AG09319 (cell line): ENCODE measurements at regions not wholly inside any gene's neighbourhood (a gene's known extent, or its start where the extent isn't known, plus 50 kb on each side); places are given as distances from the start of the nearest gene placed in this dataset.

ENCODE experiments used
- DNase-seq: peaks from one replicate; pipeline ENCODE4 v3.0.0-alpha.2; 2010; ENCODE audit warnings: low read depth; ENCODE audit errors: extremely low read depth
- TF ChIP-seq, protein P1 (sequence below): IDR thresholded peaks from 2 replicates; pipeline ENCODE4 v1.5.1; 2011; ENCODE audit warnings: low read depth, mild to moderate bottlenecking, inconsistent platforms, low read length, moderate library complexity

DNA sequence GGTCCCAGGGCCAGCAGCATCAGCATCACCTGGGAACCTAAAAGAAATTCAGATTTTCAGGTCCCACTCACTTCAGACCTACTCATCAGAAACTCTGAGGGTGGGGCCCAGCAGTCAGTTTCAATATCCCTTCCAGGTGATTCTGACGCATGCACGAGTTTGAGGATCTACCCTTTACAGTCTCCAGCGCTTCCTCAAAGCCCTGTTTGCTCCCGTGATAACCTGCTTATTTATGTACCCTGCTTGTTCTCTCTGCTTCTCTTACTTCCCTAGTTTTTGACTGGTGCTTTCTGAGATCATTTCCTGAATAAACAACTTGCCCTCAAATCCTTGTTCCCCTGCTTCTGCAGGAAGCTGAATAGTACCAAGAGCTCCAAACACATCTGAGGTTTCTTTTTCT lies 245.3 kb downstream of the ZNF621 start:
- TF ChIP-seq, protein P1, sequence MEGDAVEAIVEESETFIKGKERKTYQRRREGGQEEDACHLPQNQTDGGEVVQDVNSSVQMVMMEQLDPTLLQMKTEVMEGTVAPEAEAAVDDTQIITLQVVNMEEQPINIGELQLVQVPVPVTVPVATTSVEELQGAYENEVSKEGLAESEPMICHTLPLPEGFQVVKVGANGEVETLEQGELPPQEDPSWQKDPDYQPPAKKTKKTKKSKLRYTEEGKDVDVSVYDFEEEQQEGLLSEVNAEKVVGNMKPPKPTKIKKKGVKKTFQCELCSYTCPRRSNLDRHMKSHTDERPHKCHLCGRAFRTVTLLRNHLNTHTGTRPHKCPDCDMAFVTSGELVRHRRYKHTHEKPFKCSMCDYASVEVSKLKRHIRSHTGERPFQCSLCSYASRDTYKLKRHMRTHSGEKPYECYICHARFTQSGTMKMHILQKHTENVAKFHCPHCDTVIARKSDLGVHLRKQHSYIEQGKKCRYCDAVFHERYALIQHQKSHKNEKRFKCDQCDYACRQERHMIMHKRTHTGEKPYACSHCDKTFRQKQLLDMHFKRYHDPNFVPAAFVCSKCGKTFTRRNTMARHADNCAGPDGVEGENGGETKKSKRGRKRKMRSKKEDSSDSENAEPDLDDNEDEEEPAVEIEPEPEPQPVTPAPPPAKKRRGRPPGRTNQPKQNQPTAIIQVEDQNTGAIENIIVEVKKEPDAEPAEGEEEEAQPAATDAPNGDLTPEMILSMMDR = no peak
- no peak for DNase-seq

- no peak for DNase-seq
- TF ChIP-seq, protein P1 = no peak
These were observed 246.4 kb downstream of the ZNF621 start for GRCh38 chr3:40771112-40771511.

DNA sequence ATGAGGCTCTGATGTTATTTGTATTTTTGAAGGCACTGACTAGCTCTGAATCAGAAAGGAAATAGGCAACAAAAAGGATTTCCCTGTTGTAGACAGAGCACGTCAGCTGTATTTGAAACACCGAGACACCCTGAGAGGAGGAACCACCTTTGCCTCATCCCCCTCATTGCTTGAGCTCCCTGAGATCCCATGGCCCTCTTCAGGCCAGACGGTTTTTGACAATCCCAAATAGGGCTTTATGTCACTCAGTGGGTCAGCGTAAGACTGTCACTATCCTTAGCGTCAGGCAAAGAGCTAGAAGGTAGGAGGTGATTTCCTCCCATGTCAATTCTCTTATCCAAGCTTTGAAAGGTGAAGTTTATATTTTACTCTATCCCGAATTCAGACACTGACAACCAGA lies 254.3 kb downstream of the ZNF621 start:
- DNase-seq = no peak
- TF ChIP-seq, protein P1 = no peak

GRCh38 chr3:40780291-40780924 lies 255.6 kb downstream of the ZNF621 start:
- TF ChIP-seq, protein P1 = no peak
- peak; percentile 12 for DNase-seq

- peak; percentile 2 for DNase-seq
- TF ChIP-seq, protein P1 = no peak
These were observed 256.2 kb downstream of the ZNF621 start for GRCh38 chr3:40780925-40781406.

DNA sequence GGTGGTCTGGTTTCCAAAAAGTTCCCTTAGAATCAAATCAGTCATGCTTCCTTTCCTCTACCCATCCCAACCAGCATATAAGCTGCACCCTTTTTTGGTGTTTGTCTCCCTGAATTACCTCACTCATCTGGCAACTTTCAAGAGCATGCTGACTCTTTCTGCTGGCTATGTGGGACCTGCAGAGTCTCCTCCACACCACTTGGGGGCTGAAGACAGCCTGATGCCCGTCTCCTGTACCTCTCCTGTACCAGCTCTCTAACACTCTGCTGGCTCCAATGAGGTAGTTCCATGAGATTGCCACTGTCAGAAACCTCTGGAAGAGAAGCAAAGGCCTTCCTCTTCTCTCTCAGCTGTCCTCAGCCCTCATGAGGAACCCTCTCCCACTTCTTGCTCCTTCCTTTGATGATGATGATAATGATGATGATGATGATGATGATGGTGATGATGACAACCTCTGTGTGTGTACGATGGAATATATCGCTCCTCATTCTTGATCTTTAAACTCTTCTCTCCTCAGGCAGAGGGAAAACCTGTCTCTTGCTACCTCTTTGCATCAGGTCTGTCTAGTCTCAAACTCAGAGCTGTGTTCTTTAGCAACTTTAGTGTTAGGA lies 257.5 kb downstream of the ZNF621 start:
- TF ChIP-seq, protein P1 = no peak
- no peak for DNase-seq

GRCh38 chr3:40790746-40791145 lies 266.0 kb downstream of the ZNF621 start:
- DNase-seq = no peak

More at GRCh38 chr3:40790746-40791145, 266.0 kb downstream of the ZNF621 start:
- TF ChIP-seq, protein P1 = no peak
